ENCODE measurements at regions not wholly inside any gene's neighbourhood (a gene's known extent, or its start where the extent isn't known, plus 50 kb on each side); places are given as distances from the start of the nearest gene placed in this dataset.

DNA sequence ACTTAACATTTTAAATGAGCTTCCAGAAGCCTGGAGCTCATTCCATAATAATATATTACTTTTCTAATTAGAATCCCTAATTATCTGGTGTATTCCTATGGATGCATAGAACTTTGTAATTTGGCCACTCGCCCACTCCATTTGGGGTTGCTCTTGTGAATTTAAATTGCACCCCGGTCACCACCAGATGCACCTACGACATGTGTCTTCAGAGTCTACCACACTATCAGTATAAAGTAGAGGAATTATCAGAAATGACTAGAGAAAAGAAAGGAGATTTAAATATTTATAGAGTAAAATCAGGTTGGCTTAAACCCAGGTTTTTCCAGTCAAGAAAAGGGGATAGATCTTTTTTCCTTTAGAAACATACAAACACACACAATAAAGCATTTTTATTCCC lies 145.8 kb upstream of the DCN start:
- Mint-ChIP-seq H3K9me3 (no peaks in the 10 kb centered on the region), H3K4me3 (no peak overlapping the region), H3K36me3 (ENCODE audit: low read depth) (no peaks in the 10 kb centered on the region), H3K4me1 (no peaks in the 10 kb centered on the region), H3K27ac (no peak overlapping the region), H3K27me3 (peaks cover 4% of the 10 kb centered on the region)
- CTCF ChIA-PET: interaction anchor here (0.6 kb wide), 1 partner anchor 351 kb away, joined by 3 read pairs; no protein-coding TSS in a partner anchor
- DNase-seq: no peak
- POLR2A ChIA-PET: no interaction called here

DNA sequence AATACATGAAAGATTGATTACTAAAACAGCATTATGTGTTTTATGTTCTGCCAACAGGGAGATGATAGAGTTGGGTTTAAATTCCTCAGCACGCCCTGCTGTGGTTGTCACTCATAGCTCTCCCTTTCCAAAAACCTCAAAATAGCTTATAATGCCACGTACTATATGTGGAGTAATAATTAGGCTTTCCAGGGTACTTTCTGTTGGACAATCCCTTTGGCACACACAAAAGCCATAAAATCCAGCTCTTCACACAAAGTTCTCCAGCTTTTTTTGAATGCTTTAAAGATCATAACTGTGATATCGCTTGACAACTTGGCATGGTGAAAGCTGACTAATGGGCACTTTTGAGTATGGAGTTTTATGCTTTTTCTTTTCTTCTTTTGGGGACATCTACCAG lies 145.3 kb upstream of the DCN start:
- Mint-ChIP-seq H3K4me1 (no peaks in the 10 kb centered on the region), H3K27ac (no peak overlapping the region), H3K27me3 (peaks cover 4% of the 10 kb centered on the region), H3K9me3 (no peaks in the 10 kb centered on the region), H3K36me3 (ENCODE audit: low read depth) (no peaks in the 10 kb centered on the region), H3K4me3 (no peak overlapping the region)
- POLR2A ChIA-PET: no interaction called here
- DNase-seq: no peak
- CTCF ChIA-PET: interaction anchor here (0.6 kb wide), 1 partner anchor 350 kb away, joined by 3 read pairs; no protein-coding TSS in a partner anchor

DNA sequence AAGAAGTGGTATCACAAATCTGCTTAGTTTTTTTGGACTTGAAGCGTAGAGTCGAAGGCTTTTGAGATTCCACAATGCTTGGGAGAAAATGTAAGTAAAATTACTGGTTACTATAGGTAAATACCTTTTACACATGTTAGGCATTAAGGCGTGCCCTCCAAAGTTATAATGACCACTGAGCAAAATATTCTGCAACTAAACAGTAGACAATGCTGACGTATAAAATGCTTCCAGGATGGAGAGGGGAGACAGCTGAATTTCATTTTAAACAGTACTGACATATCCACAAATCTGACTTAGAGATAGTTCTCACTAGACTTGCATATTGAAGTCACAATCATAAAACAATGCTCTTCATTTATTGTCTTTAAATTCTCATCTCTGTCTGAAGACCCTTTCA lies 144.5 kb upstream of the DCN start:
- ChIA-PET CTCF (no interaction called here), POLR2A (no interaction called here)
- Mint-ChIP-seq H3K9me3 (no peaks in the 10 kb centered on the region), H3K4me1 (no peaks in the 10 kb centered on the region), H3K36me3 (ENCODE audit: low read depth) (no peaks in the 10 kb centered on the region), H3K4me3 (no peak overlapping the region), H3K27ac (no peak overlapping the region), H3K27me3 (peaks cover 4% of the 10 kb centered on the region)
- no peak for DNase-seq

DNA sequence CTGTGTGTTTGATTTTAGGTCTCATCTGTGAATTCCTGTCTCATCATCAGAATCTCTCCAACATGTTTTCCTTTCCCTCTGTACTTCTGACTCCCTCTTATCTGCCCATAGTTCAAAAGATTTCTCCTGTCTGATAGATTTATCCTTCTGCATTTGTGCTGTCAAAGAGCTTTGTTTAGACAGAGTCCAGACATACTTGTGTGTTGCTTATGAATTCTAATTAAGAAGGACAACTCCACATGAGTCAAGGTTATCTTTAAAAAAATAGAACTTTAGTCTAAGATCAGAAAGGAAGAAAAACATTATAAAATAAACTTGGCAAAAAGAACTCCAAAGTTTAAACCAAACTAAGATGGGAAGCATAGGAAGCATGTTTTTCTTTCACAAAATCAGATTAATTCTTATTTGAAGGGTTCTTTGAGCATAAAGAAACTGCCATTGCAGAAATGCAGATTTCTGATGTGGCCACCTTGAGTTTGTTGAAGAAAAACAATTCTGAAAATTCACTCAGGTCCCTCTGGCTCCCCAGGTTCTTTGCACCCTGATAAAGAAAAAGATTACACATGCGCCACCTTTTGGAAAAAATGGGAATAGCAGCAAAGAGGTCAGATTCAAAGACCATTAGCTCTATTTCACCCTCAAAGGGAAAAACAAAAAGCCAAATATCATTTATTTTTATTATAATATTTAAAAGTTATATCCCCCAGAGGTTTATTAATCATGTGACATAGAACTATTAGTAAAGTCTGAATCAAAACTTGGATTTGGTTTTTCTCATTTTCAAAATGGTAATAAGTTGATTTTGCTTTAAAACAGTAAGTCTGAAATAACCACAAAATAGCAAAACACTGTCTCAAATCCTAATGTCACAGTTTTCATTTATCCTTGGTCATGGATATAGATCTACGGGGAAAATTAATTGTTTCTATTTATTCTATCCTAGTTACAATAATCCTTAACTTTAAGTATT lies 143.7 kb upstream of the DCN start:
- H3K36me3 Mint-ChIP-seq (ENCODE audit: low read depth): no peaks in the 10 kb centered on the region
- peaks cover under 1% of the 10 kb centered on the region for H3K27me3 Mint-ChIP-seq
- H3K9me3 Mint-ChIP-seq: no peaks in the 10 kb centered on the region
- H3K27ac Mint-ChIP-seq: no peak overlapping the region
- POLR2A ChIA-PET: no interaction called here
- no peaks in the 10 kb centered on the region for H3K4me1 Mint-ChIP-seq
- CTCF ChIA-PET: no interaction called here
- no peak overlapping the region for H3K4me3 Mint-ChIP-seq
- peak; percentile 58 for DNase-seq

DNA sequence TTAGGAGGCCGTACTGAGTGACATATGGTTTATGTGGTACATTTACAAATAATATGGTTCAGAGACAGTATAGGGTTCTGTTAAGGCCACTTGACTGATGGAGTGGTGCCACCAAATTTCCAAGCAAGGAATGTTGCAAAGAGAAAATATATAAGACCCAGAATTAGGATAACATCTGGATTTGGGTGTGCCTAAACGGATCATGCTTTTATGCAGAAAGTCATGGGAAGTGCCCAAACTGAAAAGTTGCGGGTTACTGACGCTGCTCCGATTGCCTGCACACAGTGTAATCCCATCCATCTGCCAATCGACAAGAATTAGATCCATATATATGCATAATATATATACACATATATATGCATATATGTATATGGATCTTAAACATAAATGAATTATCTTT lies 138.4 kb upstream of the DCN start:
- DNase-seq: no peak
- Mint-ChIP-seq H3K27ac (no peak overlapping the region), H3K9me3 (no peaks in the 10 kb centered on the region), H3K27me3 (peaks cover 2% of the 10 kb centered on the region), H3K4me3 (no peak overlapping the region), H3K4me1 (no peaks in the 10 kb centered on the region), H3K36me3 (ENCODE audit: low read depth) (no peaks in the 10 kb centered on the region)
- CTCF ChIA-PET: no interaction called here
- POLR2A ChIA-PET: no interaction called here

DNA sequence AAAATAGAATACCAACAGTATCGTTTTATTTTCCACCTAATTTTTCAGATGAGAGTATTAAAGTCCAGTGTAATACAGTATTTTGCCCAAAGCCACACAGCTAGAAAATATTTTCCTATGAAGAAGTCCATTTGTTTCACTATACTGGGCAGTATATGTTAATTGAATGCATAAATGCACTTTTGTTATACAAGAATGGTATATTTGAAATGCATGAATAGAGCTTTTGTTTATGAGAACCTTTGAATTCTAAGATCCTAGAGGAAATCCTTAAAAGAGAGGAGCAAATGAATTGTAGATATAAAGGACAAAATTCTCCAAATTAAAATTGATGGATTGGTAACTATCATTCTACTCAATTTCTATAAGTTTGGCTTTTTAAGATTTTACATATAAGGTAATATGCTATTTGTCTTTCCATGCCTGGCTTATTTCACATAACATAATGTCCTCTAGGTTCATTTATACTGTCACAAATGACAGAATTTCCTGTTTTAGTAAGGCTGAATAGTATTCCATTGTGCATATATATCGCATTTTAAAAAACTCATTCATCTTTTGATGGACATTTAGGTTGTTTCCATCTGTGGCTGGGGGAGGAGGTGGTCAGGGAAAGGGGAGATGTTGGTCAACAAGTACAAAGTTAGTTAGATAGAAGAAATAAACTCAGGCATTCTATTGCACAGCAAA lies 136.6 kb upstream of the DCN start:
- Mint-ChIP-seq H3K27ac (no peak overlapping the region), H3K9me3 (no peaks in the 10 kb centered on the region), H3K4me1 (no peaks in the 10 kb centered on the region), H3K4me3 (no peak overlapping the region), H3K36me3 (ENCODE audit: low read depth) (no peaks in the 10 kb centered on the region), H3K27me3 (peaks cover 2% of the 10 kb centered on the region)
- ChIA-PET CTCF (no interaction called here), POLR2A (interaction anchor here (0.7 kb wide), 1 partner anchor 1030 kb away, joined by 3 read pairs; no protein-coding TSS in a partner anchor)
- DNase-seq: no peak

DNA sequence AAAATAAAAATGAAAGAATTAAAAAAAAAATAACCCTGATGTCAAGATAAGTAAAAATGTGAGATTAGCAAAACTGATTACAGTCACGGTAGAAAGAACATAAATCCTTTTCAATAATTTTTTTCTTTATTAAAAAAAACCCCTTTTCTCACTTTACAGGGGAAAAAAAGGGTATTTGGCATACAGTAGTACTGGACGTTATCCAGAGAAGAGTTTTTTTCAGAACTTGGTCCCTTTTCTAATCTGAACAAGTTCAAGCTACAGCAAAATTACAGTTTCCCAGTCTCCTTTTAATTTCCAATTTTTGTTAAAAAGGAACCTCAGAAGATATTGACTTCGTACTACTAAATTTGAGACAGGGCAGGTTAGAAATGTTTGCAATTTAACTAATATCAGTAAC lies 134.7 kb upstream of the DCN start:
- Mint-ChIP-seq H3K27me3 (peaks cover 2% of the 10 kb centered on the region), H3K27ac (no peak overlapping the region), H3K4me3 (no peak overlapping the region), H3K4me1 (no peaks in the 10 kb centered on the region), H3K9me3 (no peaks in the 10 kb centered on the region), H3K36me3 (ENCODE audit: low read depth) (no peaks in the 10 kb centered on the region)
- POLR2A ChIA-PET: no interaction called here
- CTCF ChIA-PET: no interaction called here
- no peak for DNase-seq

DNA sequence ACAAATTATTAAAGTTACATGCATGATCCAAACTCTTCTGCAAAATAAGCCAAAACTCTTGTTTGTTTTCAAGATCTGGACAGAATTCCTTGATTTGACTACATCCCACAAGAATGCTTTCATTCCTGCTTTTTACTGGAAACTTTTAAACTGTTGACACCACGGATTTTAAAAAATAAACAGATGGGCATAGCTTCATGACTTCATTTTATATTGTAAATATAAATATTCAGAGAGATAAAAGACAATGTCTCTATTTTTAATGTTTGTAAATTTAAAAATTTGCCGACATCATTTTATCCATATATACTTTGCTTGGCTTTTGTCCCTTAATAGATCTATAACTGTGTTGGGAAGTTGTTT lies 134.3 kb upstream of the DCN start:
- POLR2A ChIA-PET: no interaction called here
- DNase-seq: no peak
- Mint-ChIP-seq H3K4me1 (no peaks in the 10 kb centered on the region), H3K36me3 (ENCODE audit: low read depth) (no peaks in the 10 kb centered on the region), H3K4me3 (no peak overlapping the region), H3K9me3 (no peaks in the 10 kb centered on the region), H3K27me3 (peaks cover 2% of the 10 kb centered on the region), H3K27ac (no peak overlapping the region)
- CTCF ChIA-PET: no interaction called here

DNA sequence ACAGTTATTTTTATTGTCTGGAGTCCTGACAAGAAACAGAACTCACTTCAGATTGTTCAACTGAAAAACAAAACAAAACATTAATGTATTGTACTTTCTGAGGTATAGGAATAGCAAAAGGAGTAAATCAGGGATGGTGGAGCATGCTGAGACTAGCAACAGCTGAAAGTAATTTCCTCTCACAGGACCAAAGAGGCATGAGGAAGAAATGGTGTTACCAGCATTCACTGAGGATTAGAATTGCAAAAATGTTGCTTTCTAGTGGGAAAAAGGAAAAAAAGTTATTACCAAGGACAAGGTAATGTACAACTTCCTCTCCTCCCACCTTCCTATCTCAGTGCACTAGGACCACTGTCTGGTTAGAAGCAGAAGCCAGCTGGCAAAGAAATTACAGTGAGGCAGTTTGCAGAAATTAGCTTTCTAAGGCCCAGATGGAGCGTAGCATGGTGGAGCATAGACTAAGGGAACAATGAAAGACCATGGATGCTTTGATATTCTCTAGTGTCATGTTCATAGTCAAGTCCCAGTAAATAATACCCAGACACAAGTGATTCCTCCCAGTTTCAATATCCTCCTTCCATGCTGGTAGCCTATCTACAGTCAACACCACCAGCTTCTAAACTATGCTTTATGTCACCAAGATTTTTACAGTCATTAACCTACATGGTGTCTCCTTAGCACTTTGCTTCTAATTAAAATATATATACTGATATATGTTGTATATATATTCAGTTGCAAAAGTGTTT lies 133.7 kb upstream of the DCN start:
- POLR2A ChIA-PET: no interaction called here
- H3K27ac Mint-ChIP-seq: no peak overlapping the region
- no peaks in the 10 kb centered on the region for H3K4me1 Mint-ChIP-seq
- peaks cover 2% of the 10 kb centered on the region for H3K27me3 Mint-ChIP-seq
- H3K36me3 Mint-ChIP-seq (ENCODE audit: low read depth): no peaks in the 10 kb centered on the region
- no peaks in the 10 kb centered on the region for H3K9me3 Mint-ChIP-seq
- no peak for DNase-seq
- CTCF ChIA-PET: no interaction called here
- H3K4me3 Mint-ChIP-seq: no peak overlapping the region

DNA sequence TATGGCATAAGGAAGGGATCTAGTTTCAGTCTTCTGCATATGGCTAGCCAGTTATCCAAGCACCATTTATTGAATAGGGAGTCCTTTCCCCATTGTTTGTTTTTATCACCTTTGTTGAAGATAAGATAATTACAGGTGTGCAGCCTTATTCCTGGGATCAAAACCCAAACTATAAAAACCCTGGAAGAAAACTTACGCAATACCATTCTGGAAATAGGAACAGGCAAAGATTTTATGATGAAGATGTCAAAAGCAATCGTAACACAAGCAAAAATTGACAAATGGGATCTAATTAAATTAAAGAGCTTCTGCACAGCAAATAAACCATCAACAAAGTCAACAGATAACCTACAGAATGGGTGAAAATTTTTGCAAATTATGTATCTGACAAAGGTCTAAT lies 128.5 kb upstream of the DCN start:
- Mint-ChIP-seq H3K4me3 (no peak overlapping the region), H3K9me3 (no peaks in the 10 kb centered on the region), H3K36me3 (ENCODE audit: low read depth) (no peaks in the 10 kb centered on the region), H3K27me3 (peaks cover under 1% of the 10 kb centered on the region), H3K27ac (no peak overlapping the region), H3K4me1 (no peaks in the 10 kb centered on the region)
- ChIA-PET POLR2A (no interaction called here), CTCF (interaction anchor here (0.7 kb wide), 1 partner anchor 12 kb away, joined by 3 read pairs; no protein-coding TSS in a partner anchor)
- no peak for DNase-seq

DNA sequence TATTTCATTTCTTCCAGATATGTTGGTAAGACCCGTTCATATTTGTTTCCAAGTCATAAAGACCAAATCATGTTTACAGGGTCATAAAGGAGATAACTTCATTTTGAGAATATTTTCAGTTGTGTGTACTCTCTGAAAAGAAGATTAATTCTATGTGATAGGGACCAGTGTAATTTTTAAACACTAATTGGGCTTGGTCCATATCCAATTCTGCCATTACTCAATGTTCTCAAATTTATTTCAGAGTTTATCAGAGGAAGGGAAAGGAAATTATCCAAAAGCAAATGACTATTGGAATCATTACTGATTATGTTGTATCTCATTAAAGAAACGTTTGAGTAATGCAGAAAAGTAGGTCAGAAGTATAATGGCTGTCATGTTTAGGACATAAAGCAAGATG lies 126.8 kb upstream of the DCN start:
- Mint-ChIP-seq H3K27me3 (peaks cover 2% of the 10 kb centered on the region), H3K27ac (no peak overlapping the region), H3K4me3 (no peak overlapping the region), H3K9me3 (no peaks in the 10 kb centered on the region), H3K36me3 (ENCODE audit: low read depth) (no peaks in the 10 kb centered on the region), H3K4me1 (no peaks in the 10 kb centered on the region)
- no peak for DNase-seq
- CTCF ChIA-PET: no interaction called here
- POLR2A ChIA-PET: no interaction called here

DNA sequence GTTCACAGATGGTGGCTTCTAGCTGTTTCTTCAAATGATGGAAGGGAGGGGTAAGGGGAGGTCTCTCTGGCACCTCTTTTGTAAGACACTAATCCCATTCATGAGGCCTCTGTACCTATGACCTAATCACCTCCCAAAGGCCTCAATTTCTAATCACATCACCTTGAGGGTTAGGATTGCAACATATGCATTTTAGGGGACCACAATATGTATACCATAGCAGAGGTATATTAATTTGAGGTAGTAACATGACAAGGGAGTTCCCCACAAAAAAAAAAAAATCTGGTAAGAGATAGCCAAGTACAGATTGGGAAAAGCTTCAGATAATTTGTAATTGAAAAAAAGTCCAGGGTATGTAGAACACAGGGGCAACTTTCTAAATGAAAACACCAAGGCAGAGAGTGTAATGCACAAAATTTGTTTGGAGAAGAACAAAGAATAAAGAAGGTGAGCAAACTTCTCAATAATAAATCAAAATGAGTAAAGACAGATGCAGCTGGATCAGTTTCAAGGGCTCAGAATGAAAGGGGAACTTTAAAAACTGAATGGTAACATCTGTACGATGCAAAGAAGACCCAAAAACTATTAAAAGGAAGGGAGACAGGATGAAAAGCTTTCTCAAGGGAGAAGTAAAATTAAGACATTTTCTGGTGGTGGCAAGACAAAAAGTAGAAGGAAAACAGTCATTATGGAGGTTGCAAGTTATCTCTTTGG lies 125.5 kb upstream of the DCN start:
- Mint-ChIP-seq H3K27me3 (peaks cover 2% of the 10 kb centered on the region), H3K9me3 (no peaks in the 10 kb centered on the region), H3K4me3 (no peak overlapping the region), H3K27ac (no peak overlapping the region), H3K36me3 (ENCODE audit: low read depth) (no peaks in the 10 kb centered on the region), H3K4me1 (no peaks in the 10 kb centered on the region)
- ChIA-PET POLR2A (no interaction called here), CTCF (no interaction called here)
- no peak for DNase-seq

DNA sequence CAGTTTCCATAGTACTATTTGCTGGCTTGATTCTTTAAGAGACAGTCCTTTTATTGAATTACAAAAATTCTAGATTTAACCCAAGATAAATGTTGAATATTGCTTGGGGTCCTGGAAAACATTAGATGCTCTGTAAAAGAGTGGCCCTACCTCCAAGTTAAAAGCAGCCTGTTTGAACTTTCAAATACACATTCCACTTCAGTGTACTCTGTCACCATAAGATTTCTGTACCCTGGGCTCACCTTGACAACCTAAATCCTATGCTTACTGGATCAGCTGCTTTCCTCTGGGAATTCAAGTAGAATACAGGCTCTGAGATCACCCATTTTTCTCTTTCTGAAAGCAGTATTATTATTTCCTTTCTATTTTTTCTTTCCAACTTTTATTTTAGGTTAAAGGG lies 107.7 kb upstream of the DCN start:
- CTCF ChIA-PET: no interaction called here
- POLR2A ChIA-PET: no interaction called here
- Mint-ChIP-seq H3K36me3 (ENCODE audit: low read depth) (no peaks in the 10 kb centered on the region), H3K27ac (no peak overlapping the region), H3K4me3 (no peak overlapping the region), H3K9me3 (no peaks in the 10 kb centered on the region), H3K4me1 (no peaks in the 10 kb centered on the region), H3K27me3 (no peaks in the 10 kb centered on the region)
- no peak for DNase-seq

Measured in activated CD4-positive, alpha-beta T cell treated with anti-CD3 and anti-CD28 coated beads, Interleukin-2, amount 10 ng/mL, durations not matched to agents 7 days and 5 days (primary cell).